Neuronal stem cell (in vitro differentiated cells): ENCODE measurements at regions not wholly inside any gene's neighbourhood (a gene's known extent, or its start where the extent isn't known, plus 50 kb on each side); places are given as distances from the start of the nearest gene placed in this dataset.

ENCODE experiments used
- DNase-seq: peaks from one replicate; pipeline ENCODE4 v3.0.0-alpha.2; 2013; ENCODE audit warnings: low spot score
- H2AFZ ChIP-seq: one replicate; pipeline ENCODE4 v1.6.1; 2013; ENCODE audit warnings: mild to moderate bottlenecking, low read length, inconsistent platforms
- H2AK5ac ChIP-seq: 2 replicates; pipeline ENCODE4 v1.6.1; 2013; ENCODE audit warnings: low read depth, mild to moderate bottlenecking, inconsistent platforms, low read length, moderate library complexity, mixed read lengths
- H2BK120ac ChIP-seq: 2 replicates; pipeline ENCODE4 v1.6.1; 2013; ENCODE audit warnings: low read depth, mild to moderate bottlenecking, inconsistent platforms, low read length, moderate library complexity, mixed read lengths
- H2BK12ac ChIP-seq: one replicate; pipeline ENCODE4 v1.6.1; 2013; ENCODE audit warnings: low read length, inconsistent platforms
- H2BK15ac ChIP-seq: 2 replicates; pipeline ENCODE4 v1.6.1; 2013; ENCODE audit warnings: mild to moderate bottlenecking, low read length, inconsistent platforms, mixed read lengths
- H2BK5ac ChIP-seq: one replicate; pipeline ENCODE4 v1.6.1; 2013; ENCODE audit warnings: inconsistent platforms, mild to moderate bottlenecking, low read length, moderate library complexity
- H3K14ac ChIP-seq: one replicate; pipeline ENCODE4 v1.6.1; 2013; ENCODE audit warnings: low read length, inconsistent platforms
- H3K18ac ChIP-seq: 2 replicates; pipeline ENCODE4 v1.6.1; 2013; ENCODE audit warnings: low read length, inconsistent platforms
- H3K23ac ChIP-seq: 2 replicates; pipeline ENCODE4 v1.6.1; 2013; ENCODE audit warnings: low read depth, mild to moderate bottlenecking, mixed read lengths, low read length, inconsistent platforms; ENCODE audit not compliant: poor library complexity
- H3K27ac ChIP-seq: replicated peaks from 3 replicates; pipeline ENCODE4 v1.5.1; 2013; ENCODE audit warnings: low read length, inconsistent platforms
- H3K27me3 ChIP-seq, 3 experiments: 2 replicates each; pipeline ENCODE4 v1.6.1; 2013; ENCODE audit warnings: low read length in 3 of 3, mild to moderate bottlenecking in 2 of 3, inconsistent platforms in 1 of 3, low read depth in 1 of 3, mixed read lengths in 1 of 3, moderate library complexity in 1 of 3; ENCODE audit not compliant: control insufficient read depth in 3 of 3, insufficient read depth in 3 of 3
- H3K36me3 ChIP-seq, 2 donors: replicated peaks in 1 of 2; 2 replicates each; pipeline ENCODE4 v1.6.1; 2013; ENCODE audit warnings: low read length in 2 of 2; ENCODE audit not compliant: control insufficient read depth in 2 of 2, insufficient read depth in 2 of 2
- H3K4ac ChIP-seq: 2 replicates; pipeline ENCODE4 v1.6.1; 2013; ENCODE audit warnings: inconsistent platforms, mild to moderate bottlenecking, low read length, moderate library complexity
- H3K4me1 ChIP-seq, 2 donors: 1 replicate in 1 of 2; 2 replicates in 1 of 2; pipeline ENCODE4 v1.6.1; 2013; ENCODE audit warnings: low read length in 2 of 2, low read depth in 1 of 2; ENCODE audit not compliant: control insufficient read depth in 2 of 2, insufficient read depth in 1 of 2
- H3K4me2 ChIP-seq: one replicate; pipeline ENCODE4 v1.6.1; 2013; ENCODE audit warnings: mild to moderate bottlenecking, low read length, inconsistent platforms; ENCODE audit not compliant: insufficient read depth, poor library complexity, severe bottlenecking
- H3K4me3 ChIP-seq, 2 donors: 2 replicates each; pipeline ENCODE4 v1.5.1; 2013; ENCODE audit warnings: low read length in 2 of 2, mild to moderate bottlenecking in 2 of 2, inconsistent platforms in 1 of 2, moderate library complexity in 1 of 2
- H3K79me1 ChIP-seq: one replicate; pipeline ENCODE4 v1.6.1; 2013; ENCODE audit warnings: low read depth, mild to moderate bottlenecking, inconsistent platforms, low read length, moderate library complexity
- H3K9ac ChIP-seq: one replicate; pipeline ENCODE4 v1.6.1; 2013; ENCODE audit warnings: mild to moderate bottlenecking, low read depth, low read length, inconsistent platforms; ENCODE audit not compliant: poor library complexity
- H3K9me3 ChIP-seq, 2 donors: replicated peaks in 1 of 2; 2 replicates each; pipeline versions ENCODE3 to v1.6.1; 2013; ENCODE audit warnings: low read length in 2 of 2, mild to moderate bottlenecking in 2 of 2, inconsistent platforms in 1 of 2, low read depth in 1 of 2, mixed read lengths in 1 of 2, moderate library complexity in 1 of 2; ENCODE audit not compliant: control insufficient read depth in 2 of 2, insufficient read depth in 1 of 2
- H4K8ac ChIP-seq: one replicate; pipeline ENCODE4 v1.6.1; 2013; ENCODE audit warnings: low read depth, mild to moderate bottlenecking, inconsistent platforms, low read length, moderate library complexity
- H4K91ac ChIP-seq: one replicate; pipeline ENCODE4 v1.6.1; 2013; ENCODE audit warnings: low read length, low read depth, mild to moderate bottlenecking, inconsistent platforms; ENCODE audit not compliant: poor library complexity
- WGBS, 2 donors: extraction: QIAGEN DNeasy Blood & Tissue Kit; methylation state at CpG; one replicate each; pipeline ENCODE4 v1.1.7; 2013; ENCODE audit warnings: missing lambda C conversion rate in 2 of 2, mixed read lengths in 1 of 2; ENCODE audit not compliant: insufficient read length in 2 of 2, insufficient replicate concordance in 1 of 2; ENCODE audit errors: extremely low coverage in 2 of 2; 5-methylcytosine and 5-hydroxymethylcytosine counted together

DNA sequence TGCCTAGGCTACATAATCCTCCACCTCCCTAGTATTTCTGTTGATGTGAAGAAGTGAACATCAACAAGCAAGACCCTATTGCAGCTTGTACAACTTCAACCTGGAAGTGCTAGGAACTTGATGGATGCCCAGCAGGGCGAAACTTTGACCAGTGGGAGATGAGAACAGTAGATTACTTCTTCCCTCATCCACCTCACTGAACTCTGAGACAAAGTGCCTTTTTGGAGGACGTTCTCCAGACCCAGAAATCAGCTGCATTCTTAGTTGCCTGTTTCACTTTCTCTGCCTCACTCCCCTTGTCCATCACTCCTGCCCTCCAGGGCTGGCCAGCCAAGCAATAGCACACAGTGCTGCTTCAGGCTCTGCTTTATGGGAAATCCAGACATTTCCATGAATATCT is 683.4 kb downstream of the GALC start:
- no peak overlapping the region for H3K18ac ChIP-seq
- no CpG with 5 or more reads among the region's 2 CpGs for WGBS, 2 donors
- no peak overlapping the region for H3K4ac ChIP-seq

DNA sequence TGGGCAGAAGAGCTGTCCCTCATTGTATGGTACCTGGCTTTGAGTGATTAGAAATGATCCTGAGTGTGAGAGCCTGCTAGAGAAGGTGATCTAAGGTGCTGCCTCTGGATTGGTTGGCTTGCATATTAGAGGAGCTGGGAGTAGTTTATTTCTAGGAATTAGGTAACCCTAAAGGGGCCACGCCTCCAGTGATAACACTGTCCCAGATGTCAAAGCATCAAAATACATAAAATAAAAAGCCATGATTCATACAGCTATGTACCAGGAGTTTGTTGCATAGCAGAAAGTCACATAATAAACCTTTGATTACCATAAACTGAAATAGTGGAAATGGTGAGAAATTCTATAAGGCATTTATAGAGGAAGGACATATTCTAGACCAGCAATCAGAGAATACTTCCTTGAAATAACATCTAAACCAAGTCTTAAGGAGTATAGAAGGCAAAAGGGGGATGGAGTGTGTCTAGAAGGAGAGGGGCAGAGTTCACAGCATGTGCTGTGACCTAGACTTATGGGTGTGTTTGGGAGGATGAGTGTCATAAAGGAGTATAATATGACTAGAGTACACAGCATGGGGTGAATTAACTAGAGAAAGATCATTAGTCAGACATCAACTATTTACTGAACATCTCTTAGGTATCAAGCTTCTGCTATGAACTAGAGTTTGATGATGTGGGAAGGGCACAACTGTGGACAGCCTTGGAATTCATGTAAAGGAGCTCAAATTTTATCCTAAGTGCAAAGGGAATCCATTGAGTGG is 686.4 kb downstream of the GALC start:
- no CpG with 5 or more reads among the region's 1 CpG for WGBS, 2 donors
- no peak overlapping the region for H2BK12ac ChIP-seq
- H3K23ac ChIP-seq, result no peak overlapping the region
- no peak overlapping the region for H2BK120ac ChIP-seq
- H3K27ac ChIP-seq, result no peak overlapping the region
- H3K4me1 ChIP-seq, result no peaks in the 10 kb centered on the region
- peaks cover 0 to 2% of the 10 kb centered on the region in 2 donors for H3K9me3 ChIP-seq
- H2AFZ ChIP-seq, result no peak overlapping the region
- H3K4me3 ChIP-seq, result no peak overlapping the region
- no peaks in the 10 kb centered on the region for H3K79me1 ChIP-seq
- no peak overlapping the region for H3K4ac ChIP-seq
- no peak overlapping the region for H3K14ac ChIP-seq
- no peaks in the 10 kb centered on the region for H3K27me3 ChIP-seq
- no peak overlapping the region for H3K9ac ChIP-seq
- H2BK15ac ChIP-seq, result no peak overlapping the region
- no peak overlapping the region for H2BK5ac ChIP-seq
- H4K8ac ChIP-seq, result no peak overlapping the region
- H2AK5ac ChIP-seq, result no peak overlapping the region
- H3K4me2 ChIP-seq, result no peak overlapping the region
- no peak overlapping the region for H4K91ac ChIP-seq
- no peak for DNase-seq
- no peaks in the 10 kb centered on the region for H3K36me3 ChIP-seq
- H3K18ac ChIP-seq, result no peak overlapping the region

More for the DNA sequence above, 683.4 kb downstream of the GALC start:
- no peak overlapping the region for H2BK15ac ChIP-seq
- no peak overlapping the region for H3K4me3 ChIP-seq
- H3K23ac ChIP-seq, result no peak overlapping the region
- peaks cover 0 to 2% of the 10 kb centered on the region in 2 donors for H3K9me3 ChIP-seq
- H3K27ac ChIP-seq, result no peak overlapping the region
- no peak overlapping the region for H2AFZ ChIP-seq
- no peaks in the 10 kb centered on the region for H3K27me3 ChIP-seq
- no peak overlapping the region for H2BK12ac ChIP-seq
- H3K14ac ChIP-seq, result no peak overlapping the region
- H4K8ac ChIP-seq, result no peak overlapping the region
- H2BK120ac ChIP-seq, result no peak overlapping the region
- H3K36me3 ChIP-seq, result no peaks in the 10 kb centered on the region
- no peak overlapping the region for H3K4me2 ChIP-seq
- H2BK5ac ChIP-seq, result no peak overlapping the region
- H4K91ac ChIP-seq, result no peak overlapping the region
- no peak overlapping the region for H3K9ac ChIP-seq
- H3K4me1 ChIP-seq, result no peaks in the 10 kb centered on the region
- no peaks in the 10 kb centered on the region for H3K79me1 ChIP-seq
- no peak overlapping the region for H2AK5ac ChIP-seq
- no peak for DNase-seq

DNA sequence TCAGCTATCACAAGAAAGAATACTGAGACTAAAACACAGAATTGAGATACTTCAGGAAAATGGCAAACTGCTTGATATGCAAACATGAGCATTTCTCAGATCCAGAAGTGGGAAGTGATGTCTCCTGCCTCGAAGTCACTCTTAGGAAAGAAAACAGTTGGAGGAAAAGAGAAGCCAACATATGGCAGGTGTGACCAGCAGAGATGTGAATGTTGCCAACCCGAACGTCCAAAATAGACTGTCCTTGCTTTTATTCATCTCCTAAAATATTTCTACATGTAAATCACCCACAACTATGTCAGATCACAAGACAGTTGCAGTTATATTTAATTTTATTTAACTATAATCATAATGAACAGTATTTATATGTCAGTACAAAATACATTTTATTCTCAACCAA is 687.6 kb downstream of the GALC start:
- Histone ChIP-seq H3K9ac (no peak overlapping the region), H3K4me1 (no peaks in the 10 kb centered on the region), H2AK5ac (no peak overlapping the region), H4K91ac (no peak overlapping the region), H3K4me2 (no peak overlapping the region), H3K27me3 (no peaks in the 10 kb centered on the region), H3K36me3 (no peaks in the 10 kb centered on the region), H3K9me3 (peaks cover 0 to 2% of the 10 kb centered on the region in 2 donors), H3K27ac (no peak overlapping the region), H2AFZ (no peak overlapping the region), H3K14ac (no peak overlapping the region), H3K4ac (no peak overlapping the region), H3K4me3 (no peak overlapping the region), H3K18ac (no peak overlapping the region), H2BK15ac (no peak overlapping the region), H4K8ac (no peak overlapping the region), H2BK12ac (no peak overlapping the region), H3K79me1 (no peaks in the 10 kb centered on the region), H2BK5ac (no peak overlapping the region), H2BK120ac (no peak overlapping the region), H3K23ac (no peak overlapping the region)
- no CpG with 5 or more reads among the region's 3 CpGs for WGBS, 2 donors
- DNase-seq, result no peak

GRCh38 chr14:87304404-87304803 is 688.6 kb downstream of the GALC start:
- no peak overlapping the region for H3K4me2 ChIP-seq
- no peak overlapping the region for H3K4ac ChIP-seq
- no peak overlapping the region for H2AK5ac ChIP-seq
- DNase-seq, result no peak
- H2BK12ac ChIP-seq, result no peak overlapping the region
- H3K9me3 ChIP-seq, result peaks cover 0 to 2% of the 10 kb centered on the region in 2 donors
- H3K79me1 ChIP-seq, result no peaks in the 10 kb centered on the region
- no peaks in the 10 kb centered on the region for H3K27me3 ChIP-seq
- no peaks in the 10 kb centered on the region for H3K4me1 ChIP-seq
- H3K27ac ChIP-seq, result no peak overlapping the region
- H3K18ac ChIP-seq, result no peak overlapping the region
- no peak overlapping the region for H3K4me3 ChIP-seq
- H3K36me3 ChIP-seq, result no peaks in the 10 kb centered on the region
- no peak overlapping the region for H2BK120ac ChIP-seq
- H2BK5ac ChIP-seq, result no peak overlapping the region
- H4K8ac ChIP-seq, result no peak overlapping the region
- H3K9ac ChIP-seq, result no peak overlapping the region
- H3K23ac ChIP-seq, result no peak overlapping the region
- H2AFZ ChIP-seq, result no peak overlapping the region
- H2BK15ac ChIP-seq, result no peak overlapping the region
- no peak overlapping the region for H4K91ac ChIP-seq
- H3K14ac ChIP-seq, result no peak overlapping the region
